ENCODE measurements at regions not wholly inside any gene's neighbourhood (a gene's known extent, or its start where the extent isn't known, plus 50 kb on each side); places are given as distances from the start of the nearest gene placed in this dataset.

- no peak overlapping the region for H3K4me3 ChIP-seq (ENCODE audit: low read length)
- no peaks in the 10 kb centered on the region for H3K36me3 ChIP-seq (ENCODE audit: insufficient read depth, low read length)
- H3K4me1 ChIP-seq (ENCODE audit: control insufficient read depth, insufficient read depth, low read length) = peaks cover 18% of the 10 kb centered on the region
- no peaks in the 10 kb centered on the region for H3K27me3 ChIP-seq (ENCODE audit: control insufficient read depth, insufficient read depth, low read length)
- no peak overlapping the region for H3K9ac ChIP-seq (ENCODE audit: low read depth, low read length)
- no peak overlapping the region for H3K4me2 ChIP-seq (ENCODE audit: low read length)
- no peaks in the 10 kb centered on the region for H3K9me3 ChIP-seq (replicated peaks; ENCODE audit: low read length)
Measured at GRCh38 chr14:96143906-96144305, 60.7 kb upstream of the BDKRB2 start.

- Histone ChIP-seq H3K9ac (ENCODE audit: low read depth, low read length) (peak overlapping the region; percentile 67), H3K36me3 (ENCODE audit: insufficient read depth, low read length) (no peaks in the 10 kb centered on the region), H3K4me1 (ENCODE audit: control insufficient read depth, insufficient read depth, low read length) (peaks cover 18% of the 10 kb centered on the region), H3K4me2 (ENCODE audit: low read length) (peak overlapping the region; percentile 59), H3K9me3 (replicated peaks; ENCODE audit: low read length) (no peaks in the 10 kb centered on the region), H3K27me3 (ENCODE audit: control insufficient read depth, insufficient read depth, low read length) (no peaks in the 10 kb centered on the region), H3K4me3 (ENCODE audit: low read length) (peak overlapping the region; percentile 24)
Measured at GRCh38 chr14:96145116-96145864, 59.3 kb upstream of the BDKRB2 start.

- no peaks in the 10 kb centered on the region for H3K36me3 ChIP-seq (ENCODE audit: insufficient read depth, low read length)
- no peak overlapping the region for H3K4me3 ChIP-seq (ENCODE audit: low read length)
- H3K4me2 ChIP-seq (ENCODE audit: low read length) = peak overlapping the region; percentile 59
- peak overlapping the region; percentile 67 for H3K9ac ChIP-seq (ENCODE audit: low read depth, low read length)
- H3K9me3 ChIP-seq (replicated peaks; ENCODE audit: low read length) = no peaks in the 10 kb centered on the region
- H3K4me1 ChIP-seq (ENCODE audit: control insufficient read depth, insufficient read depth, low read length) = peaks cover 18% of the 10 kb centered on the region
- no peaks in the 10 kb centered on the region for H3K27me3 ChIP-seq (ENCODE audit: control insufficient read depth, insufficient read depth, low read length)
Measured at GRCh38 chr14:96146131-96146771, 58.4 kb upstream of the BDKRB2 start.

GRCh38 chr14:96148631-96149030 lies 56.0 kb upstream of the BDKRB2 start:
- Histone ChIP-seq H3K4me3 (ENCODE audit: low read length) (no peak overlapping the region), H3K36me3 (ENCODE audit: insufficient read depth, low read length) (no peaks in the 10 kb centered on the region), H3K9ac (ENCODE audit: low read depth, low read length) (no peak overlapping the region), H3K27me3 (ENCODE audit: control insufficient read depth, insufficient read depth, low read length) (no peaks in the 10 kb centered on the region), H3K9me3 (replicated peaks; ENCODE audit: low read length) (no peaks in the 10 kb centered on the region), H3K4me2 (ENCODE audit: low read length) (no peak overlapping the region), H3K4me1 (ENCODE audit: control insufficient read depth, insufficient read depth, low read length) (peaks cover 18% of the 10 kb centered on the region)

GRCh38 chr14:96149131-96149530 lies 55.5 kb upstream of the BDKRB2 start:
- Histone ChIP-seq H3K9me3 (replicated peaks; ENCODE audit: low read length) (no peaks in the 10 kb centered on the region), H3K4me1 (ENCODE audit: control insufficient read depth, insufficient read depth, low read length) (peaks cover 18% of the 10 kb centered on the region), H3K4me3 (ENCODE audit: low read length) (no peak overlapping the region), H3K9ac (ENCODE audit: low read depth, low read length) (no peak overlapping the region), H3K4me2 (ENCODE audit: low read length) (no peak overlapping the region), H3K36me3 (ENCODE audit: insufficient read depth, low read length) (no peaks in the 10 kb centered on the region), H3K27me3 (ENCODE audit: control insufficient read depth, insufficient read depth, low read length) (no peaks in the 10 kb centered on the region)

- no peak overlapping the region for H3K4me2 ChIP-seq (ENCODE audit: low read length)
- H3K4me3 ChIP-seq (ENCODE audit: low read length) = no peak overlapping the region
- peaks cover 12% of the 10 kb centered on the region for H3K4me1 ChIP-seq (ENCODE audit: control insufficient read depth, insufficient read depth, low read length)
- H3K9ac ChIP-seq (ENCODE audit: low read depth, low read length) = no peak overlapping the region
- no peaks in the 10 kb centered on the region for H3K9me3 ChIP-seq (replicated peaks; ENCODE audit: low read length)
- H3K36me3 ChIP-seq (ENCODE audit: insufficient read depth, low read length) = no peaks in the 10 kb centered on the region
- H3K27me3 ChIP-seq (ENCODE audit: control insufficient read depth, insufficient read depth, low read length) = no peaks in the 10 kb centered on the region
Measured at GRCh38 chr14:96150214-96150613, 54.4 kb upstream of the BDKRB2 start.

GRCh38 chr14:96151242-96151641 lies 53.4 kb upstream of the BDKRB2 start:
- Histone ChIP-seq H3K9me3 (replicated peaks; ENCODE audit: low read length) (no peaks in the 10 kb centered on the region), H3K4me2 (ENCODE audit: low read length) (no peak overlapping the region), H3K27me3 (ENCODE audit: control insufficient read depth, insufficient read depth, low read length) (no peaks in the 10 kb centered on the region), H3K4me1 (ENCODE audit: control insufficient read depth, insufficient read depth, low read length) (peaks cover 5% of the 10 kb centered on the region), H3K36me3 (ENCODE audit: insufficient read depth, low read length) (no peaks in the 10 kb centered on the region), H3K9ac (ENCODE audit: low read depth, low read length) (no peak overlapping the region), H3K4me3 (ENCODE audit: low read length) (no peak overlapping the region)

GRCh38 chr14:96153003-96153402 lies 51.6 kb upstream of the BDKRB2 start:
- H3K4me2 ChIP-seq (ENCODE audit: low read length) = no peak overlapping the region
- peaks cover 4% of the 10 kb centered on the region for H3K27me3 ChIP-seq (ENCODE audit: control insufficient read depth, insufficient read depth, low read length)
- no peak overlapping the region for H3K9ac ChIP-seq (ENCODE audit: low read depth, low read length)
- no peaks in the 10 kb centered on the region for H3K36me3 ChIP-seq (ENCODE audit: insufficient read depth, low read length)
- H3K9me3 ChIP-seq (replicated peaks; ENCODE audit: low read length) = no peaks in the 10 kb centered on the region
- H3K4me1 ChIP-seq (ENCODE audit: control insufficient read depth, insufficient read depth, low read length) = no peaks in the 10 kb centered on the region
- H3K4me3 ChIP-seq (ENCODE audit: low read length) = no peak overlapping the region
